Ishikawa (cell line): ENCODE measurements at regions not wholly inside any gene's neighbourhood (a gene's known extent, or its start where the extent isn't known, plus 50 kb on each side); places are given as distances from the start of the nearest gene placed in this dataset.

Experiments used
- CEBPB ChIP-seq: IDR thresholded peaks from 2 replicates; pipeline ENCODE4 v1.6.1; 2012
- CREB1 ChIP-seq: IDR thresholded peaks from 2 replicates; pipeline ENCODE4 v1.6.1; 2012; ENCODE audit warnings: low read depth
- EGR1 ChIP-seq: IDR thresholded peaks from 2 replicates; pipeline ENCODE4 v1.6.1; 2012
- EP300 ChIP-seq: IDR thresholded peaks from 2 replicates; pipeline ENCODE4 v1.6.1; 2012; ENCODE audit warnings: borderline replicate concordance
- FOXM1 ChIP-seq: IDR thresholded peaks from 2 replicates; pipeline ENCODE4 v1.6.1; 2012; ENCODE audit warnings: low read depth, borderline replicate concordance
- NFIC ChIP-seq: IDR thresholded peaks from 2 replicates; pipeline ENCODE4 v1.6.1; 2012
- RAD21 ChIP-seq: IDR thresholded peaks from 2 replicates; pipeline ENCODE4 v1.6.1; 2012; ENCODE audit warnings: low read depth
- TAF1 ChIP-seq: IDR thresholded peaks from 2 replicates; pipeline ENCODE4 v1.6.1; 2012; ENCODE audit warnings: low read depth, mild to moderate bottlenecking
- TCF12 ChIP-seq: IDR thresholded peaks from 2 replicates; pipeline ENCODE4 v1.6.1; 2012; ENCODE audit warnings: low read depth
- TEAD4 ChIP-seq: IDR thresholded peaks from 2 replicates; pipeline ENCODE4 v1.6.1; 2012
- YY1 ChIP-seq: IDR thresholded peaks from 2 replicates; pipeline ENCODE4 v1.6.1; 2012; ENCODE audit warnings: low read depth
- ZBTB7A ChIP-seq: IDR thresholded peaks from 2 replicates; pipeline ENCODE4 v1.6.1; 2012; ENCODE audit warnings: low read depth
- TF ChIP-seq, protein P1 (sequence below): IDR thresholded peaks from 2 replicates; pipeline ENCODE4 v1.6.1; 2012
- TF ChIP-seq, protein P2 (sequence below): IDR thresholded peaks from 2 replicates; pipeline ENCODE4 v1.6.1; 2012; ENCODE audit warnings: low read depth, mild to moderate bottlenecking
- TF ChIP-seq, protein P3 (sequence below): IDR thresholded peaks from 2 replicates; pipeline ENCODE4 v1.6.1; 2012

DNA sequence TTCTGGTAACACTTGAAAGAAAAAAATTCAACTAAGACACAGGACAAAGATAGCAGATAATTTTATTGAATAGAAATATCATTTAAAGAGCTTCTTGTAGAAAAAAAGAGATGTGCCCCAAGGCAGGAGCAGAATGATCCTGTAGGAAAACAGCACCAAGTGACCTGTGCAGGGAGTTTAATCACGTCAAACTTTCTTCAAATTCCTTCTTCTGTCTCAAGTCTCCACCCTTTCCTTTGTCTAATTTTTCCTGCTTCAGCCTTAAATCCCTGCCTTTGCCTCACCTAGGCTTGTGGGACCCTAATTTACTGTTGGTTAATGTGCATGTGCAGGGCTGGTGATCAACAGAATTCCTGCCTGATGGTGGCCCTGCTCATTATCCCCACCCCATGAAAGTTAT lies 481.4 kb downstream of the IPMK start:
- TF ChIP-seq CREB1 (no peak), TCF12 (no peak), TEAD4 (no peak), NFIC (no peak)

DNA sequence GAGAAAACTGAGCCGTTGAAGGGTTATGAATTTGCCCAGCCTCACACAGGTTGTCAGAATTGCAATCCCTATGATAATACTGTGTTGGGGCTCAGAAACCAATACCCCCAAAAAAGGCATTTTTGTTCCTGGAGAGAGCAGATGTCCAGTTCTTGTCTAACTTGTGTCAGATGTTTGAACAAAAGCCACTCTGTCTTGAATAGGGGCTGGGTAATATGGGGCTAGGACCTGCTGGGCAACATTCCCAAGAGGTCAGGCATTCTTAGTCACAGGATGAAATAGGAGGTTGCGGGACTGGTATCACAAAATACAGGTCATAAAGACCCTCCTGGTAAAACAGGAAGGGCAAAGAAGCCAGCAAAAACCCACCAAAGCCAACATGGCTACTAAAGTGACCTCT lies 482.1 kb downstream of the IPMK start:
- TF ChIP-seq, protein P1, sequence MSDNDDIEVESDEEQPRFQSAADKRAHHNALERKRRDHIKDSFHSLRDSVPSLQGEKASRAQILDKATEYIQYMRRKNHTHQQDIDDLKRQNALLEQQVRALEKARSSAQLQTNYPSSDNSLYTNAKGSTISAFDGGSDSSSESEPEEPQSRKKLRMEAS = no peak
- TF ChIP-seq NFIC (no peak), EGR1 (no peak), EP300 (no peak), RAD21 (no peak), CREB1 (no peak), TEAD4 (no peak), TAF1 (no peak), ZBTB7A (no peak)
- TF ChIP-seq, protein P2, sequence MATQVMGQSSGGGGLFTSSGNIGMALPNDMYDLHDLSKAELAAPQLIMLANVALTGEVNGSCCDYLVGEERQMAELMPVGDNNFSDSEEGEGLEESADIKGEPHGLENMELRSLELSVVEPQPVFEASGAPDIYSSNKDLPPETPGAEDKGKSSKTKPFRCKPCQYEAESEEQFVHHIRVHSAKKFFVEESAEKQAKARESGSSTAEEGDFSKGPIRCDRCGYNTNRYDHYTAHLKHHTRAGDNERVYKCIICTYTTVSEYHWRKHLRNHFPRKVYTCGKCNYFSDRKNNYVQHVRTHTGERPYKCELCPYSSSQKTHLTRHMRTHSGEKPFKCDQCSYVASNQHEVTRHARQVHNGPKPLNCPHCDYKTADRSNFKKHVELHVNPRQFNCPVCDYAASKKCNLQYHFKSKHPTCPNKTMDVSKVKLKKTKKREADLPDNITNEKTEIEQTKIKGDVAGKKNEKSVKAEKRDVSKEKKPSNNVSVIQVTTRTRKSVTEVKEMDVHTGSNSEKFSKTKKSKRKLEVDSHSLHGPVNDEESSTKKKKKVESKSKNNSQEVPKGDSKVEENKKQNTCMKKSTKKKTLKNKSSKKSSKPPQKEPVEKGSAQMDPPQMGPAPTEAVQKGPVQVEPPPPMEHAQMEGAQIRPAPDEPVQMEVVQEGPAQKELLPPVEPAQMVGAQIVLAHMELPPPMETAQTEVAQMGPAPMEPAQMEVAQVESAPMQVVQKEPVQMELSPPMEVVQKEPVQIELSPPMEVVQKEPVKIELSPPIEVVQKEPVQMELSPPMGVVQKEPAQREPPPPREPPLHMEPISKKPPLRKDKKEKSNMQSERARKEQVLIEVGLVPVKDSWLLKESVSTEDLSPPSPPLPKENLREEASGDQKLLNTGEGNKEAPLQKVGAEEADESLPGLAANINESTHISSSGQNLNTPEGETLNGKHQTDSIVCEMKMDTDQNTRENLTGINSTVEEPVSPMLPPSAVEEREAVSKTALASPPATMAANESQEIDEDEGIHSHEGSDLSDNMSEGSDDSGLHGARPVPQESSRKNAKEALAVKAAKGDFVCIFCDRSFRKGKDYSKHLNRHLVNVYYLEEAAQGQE = no peak

DNA sequence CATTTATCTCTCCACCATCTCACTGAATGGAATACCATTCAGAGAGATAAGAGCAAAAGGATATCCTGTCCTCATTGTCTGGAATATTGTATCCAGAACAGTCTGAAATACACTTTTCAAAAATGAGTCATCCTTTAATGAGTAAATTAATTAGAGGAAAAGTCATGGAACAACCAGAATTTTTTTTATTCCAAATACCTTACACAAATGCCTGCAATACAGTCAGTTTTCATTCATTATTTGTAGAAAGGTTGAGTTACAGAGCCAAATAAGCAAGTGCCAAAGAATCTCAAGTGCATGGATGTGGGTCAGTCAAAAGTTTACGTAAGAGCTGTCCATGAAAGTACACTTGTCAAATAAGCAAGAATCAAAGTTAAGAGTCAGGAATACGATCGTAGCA lies 482.6 kb downstream of the IPMK start:
- TF ChIP-seq EGR1 (no peak), YY1 (no peak), TEAD4 (no peak)

DNA sequence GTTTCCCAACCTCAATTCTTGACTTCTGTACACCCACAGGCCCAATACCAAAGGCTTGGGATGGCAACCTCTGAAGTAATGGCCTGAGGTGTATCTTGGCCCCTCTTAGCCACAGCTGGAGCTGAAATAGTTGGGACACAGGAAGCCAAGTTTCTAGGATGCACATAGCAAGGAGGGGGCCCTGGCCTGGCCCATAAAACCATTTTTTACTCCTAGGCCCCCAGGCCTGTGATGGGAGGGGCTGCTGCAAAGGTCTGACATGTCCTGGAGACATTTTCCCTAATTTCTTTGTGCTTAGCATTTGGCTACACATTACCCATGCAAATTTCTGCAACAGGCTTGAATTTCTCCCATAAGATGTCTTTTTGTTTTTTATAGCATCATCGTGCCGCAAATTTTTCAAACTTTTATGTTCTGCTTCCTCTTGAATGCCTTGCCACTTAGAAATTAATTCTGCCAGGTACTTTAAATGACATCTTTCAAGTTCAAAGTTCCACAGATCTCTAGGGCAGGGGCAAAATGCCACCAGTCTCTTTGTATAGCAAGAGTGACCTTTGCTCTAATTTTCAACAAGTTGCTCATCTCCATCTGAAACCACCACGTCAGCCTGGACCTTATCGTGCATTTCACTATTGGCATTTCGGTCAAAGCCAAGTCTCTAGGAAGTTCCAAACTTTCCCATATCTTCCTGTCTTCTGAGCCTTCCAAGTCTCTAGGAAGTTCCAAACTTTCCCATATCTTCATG lies 490.8 kb downstream of the IPMK start:
- TF ChIP-seq EGR1 = no peak
- TF ChIP-seq, protein P1 = no peak
- no peak for TF ChIP-seq RAD21
- no peak for TF ChIP-seq ZBTB7A
- TF ChIP-seq TEAD4 = no peak
- TF ChIP-seq CEBPB = no peak
- TF ChIP-seq, protein P2 = no peak
- TF ChIP-seq FOXM1 = no peak
- no peak for TF ChIP-seq YY1
- no peak for TF ChIP-seq NFIC
- TF ChIP-seq, protein P3, sequence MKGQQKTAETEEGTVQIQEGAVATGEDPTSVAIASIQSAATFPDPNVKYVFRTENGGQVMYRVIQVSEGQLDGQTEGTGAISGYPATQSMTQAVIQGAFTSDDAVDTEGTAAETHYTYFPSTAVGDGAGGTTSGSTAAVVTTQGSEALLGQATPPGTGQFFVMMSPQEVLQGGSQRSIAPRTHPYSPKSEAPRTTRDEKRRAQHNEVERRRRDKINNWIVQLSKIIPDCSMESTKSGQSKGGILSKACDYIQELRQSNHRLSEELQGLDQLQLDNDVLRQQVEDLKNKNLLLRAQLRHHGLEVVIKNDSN = no peak
- no peak for TF ChIP-seq CREB1
- no peak for TF ChIP-seq EP300
- TF ChIP-seq TAF1 = no peak
- no peak for TF ChIP-seq TCF12

DNA sequence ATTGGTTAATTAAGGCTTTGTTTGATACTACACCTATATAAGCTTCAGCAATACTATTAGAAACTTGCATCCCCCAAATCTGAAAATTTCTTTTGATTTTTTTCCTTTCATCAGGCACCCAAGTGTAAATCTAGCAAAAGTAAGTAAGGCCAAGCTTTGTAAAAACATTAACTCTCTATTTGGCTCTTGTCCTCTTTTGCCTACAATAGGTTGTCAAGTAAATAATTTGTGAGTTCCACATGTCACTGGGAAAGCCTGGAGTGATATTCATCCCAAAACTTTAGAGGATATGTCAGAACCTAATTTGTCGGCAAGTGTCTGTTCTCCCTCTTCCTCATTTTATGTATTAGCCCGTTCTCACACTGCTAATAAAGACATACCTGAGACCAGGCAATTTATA lies 492.4 kb downstream of the IPMK start:
- TF ChIP-seq FOXM1 (no peak), EGR1 (no peak), TCF12 (no peak), NFIC (no peak), TAF1 (no peak), TEAD4 (no peak), ZBTB7A (no peak), EP300 (no peak), YY1 (no peak), CEBPB (no peak), CREB1 (no peak), RAD21 (no peak)
- TF ChIP-seq, protein P1 = no peak
- TF ChIP-seq, protein P2 = no peak
- TF ChIP-seq, protein P3 = no peak
